GM10266 (cell line): ENCODE measurements at regions not wholly inside any gene's neighbourhood (a gene's known extent, or its start where the extent isn't known, plus 50 kb on each side); places are given as distances from the start of the nearest gene placed in this dataset.

Experiments
- DNase-seq: peaks from one replicate; pipeline ENCODE4 v3.0.0; 2012; ENCODE audit errors: extremely low spot score
- CTCF ChIP-seq: IDR thresholded peaks from 2 replicates; pipeline ENCODE4 v1.5.1; 2012; ENCODE audit warnings: mild to moderate bottlenecking, low read depth; ENCODE audit not compliant: control insufficient read depth, insufficient read depth; ENCODE audit errors: missing control alignments

GRCh38 chrX:150216716-150217115, 146.4 kb upstream of the MAMLD1 start:
- no peak for TF ChIP-seq CTCF
- no peak for DNase-seq

- TF ChIP-seq CTCF = no peak
Measured at GRCh38 chrX:150217609-150218008, 145.5 kb upstream of the MAMLD1 start.

GRCh38 chrX:150219374-150220185, 143.5 kb upstream of the MAMLD1 start:
- no peak for DNase-seq
- no peak for TF ChIP-seq CTCF

More at GRCh38 chrX:150217609-150218008, 145.5 kb upstream of the MAMLD1 start:
- DNase-seq = no peak

- TF ChIP-seq CTCF = no peak
Measured at GRCh38 chrX:150223176-150224015, 139.7 kb upstream of the MAMLD1 start.

GRCh38 chrX:150224676-150225075, 138.4 kb upstream of the MAMLD1 start:
- TF ChIP-seq CTCF = no peak
- no peak for DNase-seq

More at GRCh38 chrX:150223176-150224015, 139.7 kb upstream of the MAMLD1 start:
- no peak for DNase-seq

GRCh38 chrX:150225266-150225665, 137.9 kb upstream of the MAMLD1 start:
- DNase-seq = no peak
- TF ChIP-seq CTCF = no peak
